ENCODE measurements at regions not wholly inside any gene's neighbourhood (a gene's known extent, or its start where the extent isn't known, plus 50 kb on each side); places are given as distances from the start of the nearest gene placed in this dataset.
A peak's percentile ranks its signal among the peaks of the same experiment; 100 is the strongest.

DNA sequence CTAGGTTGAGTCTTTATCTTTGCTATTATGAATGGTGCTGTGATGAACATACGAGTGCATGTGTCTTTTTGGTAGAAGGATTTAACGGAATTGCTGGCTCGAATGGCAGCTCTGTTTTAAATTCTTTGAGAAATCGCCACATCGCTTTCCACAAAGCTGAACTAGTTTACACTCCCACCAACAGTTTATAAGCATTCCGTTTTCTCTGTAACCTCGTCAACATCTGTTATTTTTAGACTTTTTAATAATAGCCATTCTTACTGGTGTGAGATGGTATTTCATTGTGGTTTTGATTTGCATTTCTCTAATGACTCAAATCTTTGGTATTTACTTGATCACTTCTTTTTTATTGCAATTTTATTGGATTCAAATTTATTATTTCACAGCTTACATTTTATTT lies 117.4 kb upstream of the HDGFL1 start:
- DNase-seq (ENCODE audit: low spot score in 2 of 2) (no peak), FAIRE-seq (no peak)

GRCh38 chr6:22455378-22455777 lies 114.0 kb upstream of the HDGFL1 start:
- FAIRE-seq (peak; percentile 61), DNase-seq (ENCODE audit: low spot score in 2 of 2) (no peak)

DNA sequence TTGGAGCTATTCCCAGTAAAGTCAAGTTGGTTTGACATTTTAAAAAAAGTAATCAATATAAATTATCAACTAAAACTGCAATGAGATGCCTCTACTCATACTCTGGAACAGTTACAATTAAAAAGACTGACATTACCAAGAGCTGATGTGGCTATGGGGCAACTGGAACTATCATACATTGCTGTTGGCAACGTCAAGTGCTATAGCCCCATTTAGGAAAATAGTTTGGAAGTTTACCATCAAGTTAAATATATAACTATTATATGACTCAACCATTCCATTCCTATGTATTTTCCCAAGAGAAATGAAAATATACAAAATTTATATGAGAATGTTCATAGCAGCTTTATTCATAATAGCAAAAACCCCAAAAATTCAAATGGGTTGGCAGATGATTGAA lies 111.4 kb upstream of the HDGFL1 start:
- DNase-seq (ENCODE audit: low spot score in 2 of 2) (no peak), FAIRE-seq (no peak)

DNA sequence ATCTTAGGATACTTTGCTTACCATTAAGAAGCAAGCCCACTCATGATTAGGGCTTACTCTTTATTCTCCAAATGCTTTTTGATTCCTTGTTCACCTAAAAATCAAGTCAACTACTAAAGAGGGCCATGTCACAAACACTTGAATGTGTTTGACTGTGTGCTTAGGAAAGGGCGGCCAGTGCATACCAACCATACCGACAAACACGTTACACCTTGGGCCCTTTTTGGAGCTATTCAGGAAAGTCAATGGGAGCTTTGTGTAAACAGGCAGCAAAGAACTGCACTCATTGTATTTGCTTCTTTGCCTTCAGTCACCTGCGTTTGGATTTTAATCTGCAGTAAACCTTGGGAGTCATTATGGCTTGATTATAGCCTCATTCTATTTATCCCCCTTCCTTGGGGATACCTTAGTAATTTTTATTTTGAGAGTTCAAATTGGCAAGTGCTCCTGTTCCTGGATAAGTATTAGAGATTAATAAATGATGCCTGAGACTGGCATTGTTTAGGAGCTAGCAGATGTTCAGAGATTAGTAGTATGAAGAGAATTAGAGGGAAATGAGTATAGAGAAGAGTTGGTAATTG lies 102.6 kb upstream of the HDGFL1 start:
- no peak for DNase-seq (ENCODE audit: low spot score in 2 of 2)
- FAIRE-seq = no peak

DNA sequence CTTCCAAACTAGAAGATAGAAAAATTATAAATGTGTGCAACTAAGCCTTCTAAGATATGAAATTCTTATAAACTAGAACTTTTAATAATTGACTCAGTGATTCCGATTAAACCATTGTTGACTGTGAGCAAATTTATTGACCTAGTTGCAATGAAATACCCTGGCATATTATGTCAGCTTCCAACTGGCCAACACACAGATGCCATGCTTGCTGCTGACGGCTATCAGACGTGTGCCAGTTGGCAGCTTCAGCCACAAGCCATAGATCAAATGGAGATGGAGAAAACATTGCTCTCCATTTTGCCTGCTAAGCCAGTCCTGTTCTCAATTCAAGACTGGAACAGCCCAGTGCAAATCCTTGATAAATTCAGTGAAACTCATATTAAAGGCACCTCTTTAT lies 101.7 kb upstream of the HDGFL1 start:
- DNase-seq (ENCODE audit: low spot score in 2 of 2) = no peak
- FAIRE-seq = no peak

GRCh38 chr6:22468256-22468965 lies 101.0 kb upstream of the HDGFL1 start:
- FAIRE-seq = no peak
- no peak for DNase-seq (ENCODE audit: low spot score in 2 of 2)

DNA sequence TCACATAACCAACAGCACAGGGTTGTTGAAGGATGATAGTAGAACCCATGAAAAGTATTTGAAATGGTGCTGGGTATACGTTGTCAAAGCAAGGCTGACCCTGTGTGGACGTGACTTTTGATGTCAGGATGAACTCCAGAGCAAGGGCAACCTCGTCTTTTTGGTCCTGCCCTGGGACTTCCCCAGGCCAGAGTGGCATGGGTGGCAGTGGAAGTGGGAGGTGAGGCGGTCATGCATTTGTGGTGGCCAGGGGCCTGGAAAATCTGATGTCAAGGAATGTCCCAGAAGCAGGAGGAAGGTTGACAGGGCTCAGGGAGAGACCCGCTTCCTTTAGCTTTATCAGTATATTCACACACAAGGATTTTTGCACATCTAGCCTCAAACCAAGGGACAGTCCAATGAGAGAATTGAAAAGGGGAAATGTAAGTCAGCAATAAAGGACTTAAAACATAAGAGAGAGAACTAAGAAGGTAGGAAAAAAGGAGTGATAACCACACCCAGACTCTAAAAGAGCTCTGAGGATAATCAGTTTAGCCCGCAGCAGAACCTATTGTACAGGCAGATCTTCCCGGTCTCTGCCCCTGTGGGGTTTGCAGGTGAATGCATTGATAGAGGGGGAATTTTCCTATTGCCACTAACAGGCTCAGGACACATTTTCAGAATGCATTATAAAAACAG lies 98.8 kb upstream of the HDGFL1 start:
- no peak for DNase-seq (ENCODE audit: low spot score in 2 of 2)
- no peak for FAIRE-seq

GRCh38 chr6:22471132-22471690 lies 98.2 kb upstream of the HDGFL1 start:
- FAIRE-seq = no peak
- DNase-seq (ENCODE audit: low spot score in 2 of 2) = no peak

DNA sequence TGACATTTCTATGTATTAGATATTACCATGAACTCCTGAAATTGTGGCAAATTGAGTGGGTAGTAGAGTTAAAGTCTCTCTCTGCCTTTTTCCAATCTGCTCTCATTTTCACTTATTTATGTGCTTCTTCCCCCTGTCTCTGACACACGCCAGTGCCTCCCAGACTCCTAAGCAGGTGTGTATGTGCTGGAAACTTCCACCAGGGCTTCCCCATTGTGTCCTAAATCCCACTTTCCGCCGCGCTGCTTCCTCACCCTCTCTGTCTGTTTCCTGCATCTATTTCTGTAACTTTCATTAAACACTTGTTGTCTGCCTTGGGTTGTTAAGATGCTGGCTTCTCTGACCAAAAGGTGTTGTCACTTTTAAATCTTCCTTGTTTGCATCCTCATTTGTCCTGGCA lies 97.6 kb upstream of the HDGFL1 start:
- no peak for FAIRE-seq
- no peak for DNase-seq (ENCODE audit: low spot score in 2 of 2)

GRCh38 chr6:22473991-22474682 lies 95.2 kb upstream of the HDGFL1 start:
- FAIRE-seq (no peak), DNase-seq (ENCODE audit: low spot score in 2 of 2) (no peak)

- FAIRE-seq = no peak
- DNase-seq (ENCODE audit: low spot score in 2 of 2) = no peak
Observed at GRCh38 chr6:22476811-22477390, 92.5 kb upstream of the HDGFL1 start.

DNA sequence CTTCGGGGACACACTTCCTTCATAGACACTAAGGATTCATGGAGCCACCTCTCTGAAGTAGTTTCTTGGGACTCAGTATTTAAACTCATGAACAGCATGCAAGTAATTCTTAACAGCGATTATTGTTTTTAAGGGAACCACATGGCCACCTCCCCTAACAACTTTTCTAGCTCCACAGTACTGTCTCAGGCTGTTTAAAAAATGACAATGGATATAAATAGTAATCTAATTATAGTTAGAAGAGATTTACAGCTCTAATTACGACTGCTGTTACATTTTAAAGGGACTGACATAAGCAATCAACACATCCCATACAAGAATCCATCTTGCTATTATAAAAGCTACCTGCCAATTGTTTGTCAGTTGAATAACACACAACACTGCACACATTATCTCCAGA lies 72.1 kb upstream of the HDGFL1 start:
- no peak for FAIRE-seq
- no peak for DNase-seq (ENCODE audit: low spot score in 2 of 2)

GRCh38 chr6:22499815-22500214 lies 69.6 kb upstream of the HDGFL1 start:
- DNase-seq (ENCODE audit: low spot score in 2 of 2) = no peak
- no peak for FAIRE-seq

DNA sequence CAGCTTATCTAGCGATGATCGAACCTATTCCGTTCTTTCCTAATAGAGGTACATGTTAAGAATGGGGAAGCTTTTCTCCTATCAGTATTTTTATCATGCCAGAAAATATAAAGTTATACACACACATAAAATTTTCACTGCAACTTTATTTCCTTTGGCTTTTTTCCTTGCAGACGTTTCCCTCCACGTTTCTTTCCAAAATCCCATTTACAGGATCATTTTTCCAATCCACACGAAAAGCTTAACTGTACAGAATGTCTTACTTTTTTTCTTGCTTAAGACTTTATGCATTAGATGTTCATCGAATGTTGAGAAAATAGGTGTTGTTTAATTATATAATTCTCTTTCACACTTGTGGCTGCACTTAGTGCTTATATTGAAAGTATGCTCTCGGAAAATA lies 62.9 kb upstream of the HDGFL1 start:
- FAIRE-seq = peak; percentile 33

GRCh38 chr6:22512686-22513427 lies 56.5 kb upstream of the HDGFL1 start:
- no peak for FAIRE-seq
- no peak for DNase-seq (ENCODE audit: low spot score in 2 of 2)

More for the DNA sequence above, 62.9 kb upstream of the HDGFL1 start:
- no peak for DNase-seq (ENCODE audit: low spot score in 2 of 2)

DNA sequence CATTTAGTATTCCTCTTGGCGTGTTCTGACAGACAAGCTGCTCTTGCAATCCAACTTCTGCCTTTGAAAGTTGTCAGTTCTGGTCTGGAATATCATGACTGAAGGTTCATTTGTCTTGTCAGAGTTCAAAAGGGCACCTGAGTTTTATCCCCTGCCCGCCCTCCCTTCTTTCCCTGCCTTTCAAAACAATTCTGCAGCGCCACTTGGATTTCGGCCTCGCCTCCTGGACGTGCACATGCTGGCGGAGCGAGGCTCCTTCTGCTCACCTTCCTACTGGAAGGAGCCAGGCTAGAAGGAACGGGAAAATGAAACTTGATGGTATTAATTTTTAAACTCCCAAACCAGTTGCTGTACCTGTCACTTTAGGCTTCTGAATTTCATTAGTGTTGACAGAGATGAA lies 55.7 kb upstream of the HDGFL1 start:
- DNase-seq (ENCODE audit: low spot score in 2 of 2) (no peak), FAIRE-seq (no peak)

DNA sequence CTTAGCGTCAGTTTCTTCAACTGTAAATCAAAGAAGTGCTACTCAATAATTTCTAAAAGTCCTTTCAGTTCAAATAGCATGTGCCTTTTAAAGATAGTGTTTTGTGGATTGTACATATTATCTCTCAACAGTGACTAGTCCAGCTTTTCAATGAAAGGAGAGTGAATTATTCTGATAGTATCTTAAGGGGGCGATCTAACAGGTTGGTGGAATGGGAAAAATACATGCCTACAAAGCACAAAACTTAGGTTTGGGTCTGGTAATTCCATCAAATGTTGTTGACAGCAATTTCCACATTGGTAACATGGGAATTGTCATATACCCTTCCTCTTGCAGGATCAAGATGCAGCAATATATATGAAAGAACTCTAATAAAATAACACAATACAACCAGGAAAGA lies 50.1 kb upstream of the HDGFL1 start:
- DNase-seq (ENCODE audit: low spot score in 2 of 2) (no peak), FAIRE-seq (no peak)

Data from frontal cortex (tissue), 3 donors.